OCI-LY7 (cell line): ENCODE measurements at regions not wholly inside any gene's neighbourhood (a gene's known extent, or its start where the extent isn't known, plus 50 kb on each side); places are given as distances from the start of the nearest gene placed in this dataset.

Experiments used
- BruUV-seq: library from RNA; stranded (reverse); fragments of 400-500 nt; replicated peaks from 2 replicates; lab custom pipeline; 2021; lab: Mats Ljungman, UMichigan
- CTCF ChIA-PET: fragments of 300-600 bp; sonication (Branson Sonifier 250); formaldehyde crosslinking; loops from one replicate; lab custom pipeline; 2022; ENCODE audit warnings: antibody characterized with exemption; ENCODE audit not compliant: unreplicated experiment; lab: Charles Lee
- POLR2A ChIA-PET: fragments of 300-600 bp; sonication (Branson Sonifier 250); formaldehyde crosslinking; loops from one replicate; lab custom pipeline; 2022; ENCODE audit warnings: antibody characterized with exemption; lab: Charles Lee
- DNase-seq: peaks from one replicate; pipeline ENCODE4 v3.0.0-alpha.2; 2015; ENCODE audit warnings: low spot score
- H2AFZ ChIP-seq: fragments of 200-600 bp; sonication (generic), shearing (Covaris generic); 2 replicates; pipeline ENCODE4 v1.6.1; 2014; ENCODE audit warnings: mild to moderate bottlenecking, antibody characterized with exemption, low read length, moderate library complexity
- H3K27ac ChIP-seq: fragments of 200-600 bp; sonication (generic); 2 replicates; pipeline ENCODE4 v1.5.1; 2014; ENCODE audit warnings: mixed run types, low read depth, mild to moderate bottlenecking, moderate library complexity, low read length, inconsistent platforms; ENCODE audit not compliant: poor library complexity, severe bottlenecking
- H3K36me3 ChIP-seq: fragments of 200-600 bp; sonication (generic); 2 replicates; pipeline ENCODE4 v1.6.1; 2014; ENCODE audit warnings: mild to moderate bottlenecking, antibody characterized with exemption, low read length, moderate library complexity, mixed read lengths; ENCODE audit not compliant: insufficient read depth
- H3K4me1 ChIP-seq: fragments of 200-600 bp; sonication (generic); 2 replicates; pipeline ENCODE4 v1.5.1; 2014; ENCODE audit warnings: mild to moderate bottlenecking, low read length; ENCODE audit not compliant: insufficient read depth, poor library complexity, severe bottlenecking
- H3K4me2 ChIP-seq: fragments of 200-600 bp; sonication (generic); 2 replicates; pipeline ENCODE4 v1.6.1; 2014; ENCODE audit warnings: mild to moderate bottlenecking, low read length
- H3K4me3 ChIP-seq: fragments of 200-600 bp; sonication (generic); 2 replicates; pipeline ENCODE4 v1.5.1; 2014; ENCODE audit warnings: mild to moderate bottlenecking, low read depth, low read length; ENCODE audit not compliant: poor library complexity, severe bottlenecking
- H3K79me2 ChIP-seq: fragments of 200-600 bp; sonication (generic); 2 replicates; pipeline ENCODE4 v1.6.1; 2016; ENCODE audit warnings: low read depth, mild to moderate bottlenecking, low read length, moderate library complexity, mixed read lengths; ENCODE audit not compliant: insufficient read depth
- H3K9me2 ChIP-seq: fragments of 200-600 bp; sonication (generic); 2 replicates; pipeline ENCODE4 v1.6.1; 2016; ENCODE audit warnings: mild to moderate bottlenecking, low read length, mixed read lengths; ENCODE audit not compliant: insufficient read depth
- H3K9me3 ChIP-seq: fragments of 200-600 bp; sonication (generic); 2 replicates; pipeline ENCODE4 v1.6.1; 2014; ENCODE audit warnings: mild to moderate bottlenecking, mixed run types, low read length, mixed read lengths
- H4K20me1 ChIP-seq: fragments of 200-600 bp; sonication (generic); 2 replicates; pipeline ENCODE4 v1.6.1; 2014; ENCODE audit warnings: mild to moderate bottlenecking, antibody characterized with exemption, low read length, moderate library complexity, mixed read lengths; ENCODE audit not compliant: insufficient read depth
- EZH2phosphoT487 ChIP-seq: fragments of 200-600 bp; sonication (generic); IDR thresholded peaks from 2 replicates; pipeline ENCODE4 v1.6.1; 2018; ENCODE audit warnings: low read depth, borderline replicate concordance, mild to moderate bottlenecking, mixed run types, antibody characterized with exemption, low read length, moderate library complexity, mixed read lengths
- intact Hi-C: fragments of 100-400 bp; cut with micrococcal nuclease; formaldehyde crosslinking; loops from one replicate; pipeline ENCODE4 v1.10.0; 2022; ENCODE audit not compliant: unreplicated experiment
- TF ChIP-seq, protein P1 (sequence below): fragments of 200-600 bp; sonication (generic); conservative IDR thresholded peaks from 2 replicates; pipeline ENCODE4 v1.5.1; 2014; ENCODE audit warnings: mild to moderate bottlenecking, antibody characterized with exemption, low read length, moderate library complexity, mixed read lengths

DNA sequence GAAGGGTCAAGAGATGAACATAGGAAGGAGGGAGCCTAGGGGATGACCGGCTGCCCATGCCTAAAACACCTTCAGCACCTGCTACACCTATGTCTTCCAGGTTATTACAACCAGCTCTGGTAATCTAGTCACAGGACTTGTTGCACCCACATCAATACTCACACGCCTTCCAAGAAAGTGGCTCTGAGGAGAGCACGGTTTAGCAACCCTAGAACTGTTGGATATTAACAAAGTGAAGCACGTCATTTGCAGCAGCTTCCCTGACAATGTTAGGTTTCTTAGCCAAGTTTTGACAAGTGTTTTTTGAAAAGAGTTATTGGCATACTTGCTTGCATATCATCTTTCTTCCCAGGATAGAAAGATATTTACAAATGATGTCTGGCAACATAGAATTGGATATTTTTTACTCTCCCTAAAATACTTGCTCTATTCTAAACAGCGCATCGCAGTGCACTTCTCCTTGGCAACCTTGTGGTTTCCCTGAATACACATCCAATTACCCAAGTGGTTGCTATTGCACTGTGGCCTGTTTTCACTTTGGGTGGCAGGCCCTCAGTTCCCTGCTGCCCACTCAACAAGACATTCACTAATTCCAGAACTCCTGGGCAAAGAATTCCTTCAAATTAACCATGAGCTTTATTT lies 94.3 kb upstream of the ARHGAP42 start:
- Histone ChIP-seq H3K79me2 (no peaks in the 10 kb centered on the region), H3K9me2 (no peaks in the 10 kb centered on the region), H3K4me2 (no peak overlapping the region), H3K36me3 (no peaks in the 10 kb centered on the region), H3K4me3 (no peak overlapping the region), H3K9me3 (no peaks in the 10 kb centered on the region), H3K4me1 (no peaks in the 10 kb centered on the region), H4K20me1 (no peaks in the 10 kb centered on the region), H3K27ac (no peak overlapping the region), H2AFZ (no peak overlapping the region)
- POLR2A ChIA-PET = no interaction called here
- intact Hi-C loops = no loop called here
- no peak for TF ChIP-seq EZH2phosphoT487
- TF ChIP-seq, protein P1, sequence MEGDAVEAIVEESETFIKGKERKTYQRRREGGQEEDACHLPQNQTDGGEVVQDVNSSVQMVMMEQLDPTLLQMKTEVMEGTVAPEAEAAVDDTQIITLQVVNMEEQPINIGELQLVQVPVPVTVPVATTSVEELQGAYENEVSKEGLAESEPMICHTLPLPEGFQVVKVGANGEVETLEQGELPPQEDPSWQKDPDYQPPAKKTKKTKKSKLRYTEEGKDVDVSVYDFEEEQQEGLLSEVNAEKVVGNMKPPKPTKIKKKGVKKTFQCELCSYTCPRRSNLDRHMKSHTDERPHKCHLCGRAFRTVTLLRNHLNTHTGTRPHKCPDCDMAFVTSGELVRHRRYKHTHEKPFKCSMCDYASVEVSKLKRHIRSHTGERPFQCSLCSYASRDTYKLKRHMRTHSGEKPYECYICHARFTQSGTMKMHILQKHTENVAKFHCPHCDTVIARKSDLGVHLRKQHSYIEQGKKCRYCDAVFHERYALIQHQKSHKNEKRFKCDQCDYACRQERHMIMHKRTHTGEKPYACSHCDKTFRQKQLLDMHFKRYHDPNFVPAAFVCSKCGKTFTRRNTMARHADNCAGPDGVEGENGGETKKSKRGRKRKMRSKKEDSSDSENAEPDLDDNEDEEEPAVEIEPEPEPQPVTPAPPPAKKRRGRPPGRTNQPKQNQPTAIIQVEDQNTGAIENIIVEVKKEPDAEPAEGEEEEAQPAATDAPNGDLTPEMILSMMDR = no peak
- CTCF ChIA-PET = no interaction called here
- no peak for DNase-seq
- BruUV-seq = no TSS peak

DNA sequence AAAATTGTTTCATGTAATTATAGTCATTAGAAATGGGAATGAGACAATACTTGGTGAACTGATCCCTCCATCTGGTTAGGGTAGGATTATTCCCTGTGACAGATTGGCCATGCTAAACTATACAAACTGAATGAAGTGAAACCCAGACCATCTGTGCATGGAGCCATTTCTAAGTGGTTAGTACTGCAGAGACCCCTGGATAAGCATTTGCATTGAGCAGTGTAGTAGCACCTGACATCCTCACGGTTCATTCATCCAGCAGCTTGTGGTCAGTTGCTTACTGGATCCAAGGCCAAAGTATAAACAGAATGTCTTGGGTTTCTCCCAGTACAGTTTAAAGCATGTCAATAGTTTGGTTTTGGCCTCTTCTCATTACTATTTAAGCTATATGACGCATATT lies 93.8 kb upstream of the ARHGAP42 start:
- no peak overlapping the region for H2AFZ ChIP-seq
- no peaks in the 10 kb centered on the region for H4K20me1 ChIP-seq
- no TSS peak for BruUV-seq
- H3K79me2 ChIP-seq = no peaks in the 10 kb centered on the region
- CTCF ChIA-PET = no interaction called here
- no peaks in the 10 kb centered on the region for H3K9me3 ChIP-seq
- no peak overlapping the region for H3K4me3 ChIP-seq
- POLR2A ChIA-PET = interaction anchor here (0.6 to 1.2 kb wide), 3 partner anchors 56 to 170 kb away, joined by 3 to 5 read pairs (median 4); no protein-coding TSS in a partner anchor
- H3K36me3 ChIP-seq = no peaks in the 10 kb centered on the region
- no peak overlapping the region for H3K27ac ChIP-seq
- H3K4me2 ChIP-seq = no peak overlapping the region
- intact Hi-C loops = no loop called here
- TF ChIP-seq EZH2phosphoT487 = no peak
- DNase-seq = no peak
- H3K4me1 ChIP-seq = no peaks in the 10 kb centered on the region
- H3K9me2 ChIP-seq = no peaks in the 10 kb centered on the region

GRCh38 chr11:100594320-100594719 lies 92.8 kb upstream of the ARHGAP42 start:
- BruUV-seq = no TSS peak
- H3K9me2 ChIP-seq = no peaks in the 10 kb centered on the region
- intact Hi-C loops = no loop called here
- H3K9me3 ChIP-seq = no peaks in the 10 kb centered on the region
- DNase-seq = no peak
- no peaks in the 10 kb centered on the region for H3K4me1 ChIP-seq
- no peaks in the 10 kb centered on the region for H3K36me3 ChIP-seq
- no peak overlapping the region for H3K4me2 ChIP-seq
- H3K79me2 ChIP-seq = no peaks in the 10 kb centered on the region
- no peak overlapping the region for H3K27ac ChIP-seq
- TF ChIP-seq, protein P1 = no peak
- TF ChIP-seq EZH2phosphoT487 = no peak
- H2AFZ ChIP-seq = no peak overlapping the region
- H3K4me3 ChIP-seq = no peak overlapping the region
- ChIA-PET POLR2A (interaction anchor here (0.6 to 1.2 kb wide), 2 partner anchors 22 to 55 kb away, joined by 3 to 4 read pairs; no protein-coding TSS in a partner anchor), CTCF (no interaction called here)
- no peaks in the 10 kb centered on the region for H4K20me1 ChIP-seq
